ENCODE measurements at regions not wholly inside any gene's neighbourhood (a gene's known extent, or its start where the extent isn't known, plus 50 kb on each side); places are given as distances from the start of the nearest gene placed in this dataset.

GRCh38 chr4:10334506-10335028 is 122.7 kb downstream of the ZNF518B start:
- no peak for DNase-seq

- no peak for DNase-seq
These were observed 123.3 kb downstream of the ZNF518B start for GRCh38 chr4:10333942-10334341.

GRCh38 chr4:10326075-10326474 is 131.2 kb downstream of the ZNF518B start:
- DNase-seq = no peak

- DNase-seq = no peak
These were observed 135.3 kb downstream of the ZNF518B start for GRCh38 chr4:10321931-10322330.

GRCh38 chr4:10320130-10320529 is 137.1 kb downstream of the ZNF518B start:
- no peak for DNase-seq

GRCh38 chr4:10317345-10317744 is 139.9 kb downstream of the ZNF518B start:
- DNase-seq = no peak

- no peak for DNase-seq
These were observed 140.4 kb downstream of the ZNF518B start for GRCh38 chr4:10316851-10317250.

GRCh38 chr4:10315638-10316037 is 141.6 kb downstream of the ZNF518B start:
- DNase-seq = no peak

GRCh38 chr4:10312568-10312967 is 144.7 kb downstream of the ZNF518B start:
- no peak for DNase-seq

- DNase-seq = no peak
These were observed 145.3 kb downstream of the ZNF518B start for GRCh38 chr4:10311939-10312338.

- DNase-seq = no peak
These were observed 151.4 kb downstream of the ZNF518B start for GRCh38 chr4:10305816-10306215.

GRCh38 chr4:10303291-10303690 is 153.9 kb downstream of the ZNF518B start:
- no peak for DNase-seq

- DNase-seq = no peak
These were observed 155.1 kb downstream of the ZNF518B start for GRCh38 chr4:10302096-10302495.

GRCh38 chr4:10299601-10300000 is 157.6 kb downstream of the ZNF518B start:
- no peak for DNase-seq

GRCh38 chr4:10298681-10299080 is 158.5 kb downstream of the ZNF518B start:
- no peak for DNase-seq

- DNase-seq = no peak
These were observed 160.5 kb downstream of the ZNF518B start for GRCh38 chr4:10296730-10297129.

- DNase-seq = no peak
These were observed 161.9 kb downstream of the ZNF518B start for GRCh38 chr4:10295301-10295700.

GRCh38 chr4:10289538-10289906 is 167.7 kb downstream of the ZNF518B start:
- no peak for DNase-seq

GRCh38 chr4:10288830-10289537 is 168.2 kb downstream of the ZNF518B start:
- no peak for DNase-seq

- no peak for DNase-seq
These were observed 168.4 kb upstream of the WDR1 start for GRCh38 chr4:10285028-10285427.

- DNase-seq = no peak
These were observed 167.2 kb upstream of the WDR1 start for GRCh38 chr4:10283761-10284160.

GRCh38 chr4:10281996-10282395 is 165.4 kb upstream of the WDR1 start:
- no peak for DNase-seq

GRCh38 chr4:10279261-10279660 is 162.7 kb upstream of the WDR1 start:
- DNase-seq = no peak

- DNase-seq = no peak
These were observed 161.5 kb upstream of the WDR1 start for GRCh38 chr4:10278071-10278470.

GRCh38 chr4:10276152-10276551 is 159.6 kb upstream of the WDR1 start:
- DNase-seq = no peak
